ENCODE measurements at regions not wholly inside any gene's neighbourhood (a gene's known extent, or its start where the extent isn't known, plus 50 kb on each side); places are given as distances from the start of the nearest gene placed in this dataset.
A peak's percentile ranks its signal among the peaks of the same experiment; 100 is the strongest.

- DNase-seq: no peak
- ATAC-seq: peak; percentile 32
- intact Hi-C loops (cut with micrococcal nuclease): no loop called here
These were observed 145.0 kb downstream of the CCDC34 start for GRCh38 chr11:27217948-27218420.

- ATAC-seq (no peak), DNase-seq (no peak)
- intact Hi-C loops (cut with micrococcal nuclease): no loop called here
These were observed 145.5 kb downstream of the CCDC34 start for GRCh38 chr11:27217496-27217895.

GRCh38 chr11:27216270-27217149, 146.5 kb downstream of the CCDC34 start:
- intact Hi-C loops (cut with micrococcal nuclease): no loop called here
- DNase-seq (peak; percentile 87), ATAC-seq (peak; percentile 86)

GRCh38 chr11:27215471-27216269, 147.3 kb downstream of the CCDC34 start:
- intact Hi-C loops (cut with micrococcal nuclease): no loop called here
- ATAC-seq: peak; percentile 23
- DNase-seq: peak; percentile 48

GRCh38 chr11:27214713-27215112, 148.3 kb downstream of the CCDC34 start:
- intact Hi-C loops (cut with micrococcal nuclease): no loop called here
- DNase-seq: no peak
- ATAC-seq: no peak

- intact Hi-C loops (cut with micrococcal nuclease): no loop called here
- DNase-seq (no peak), ATAC-seq (peak; percentile 49)
These were observed 149.8 kb downstream of the CCDC34 start for GRCh38 chr11:27213232-27213660.

GRCh38 chr11:27212248-27212780, 150.7 kb downstream of the CCDC34 start:
- DNase-seq: no peak
- intact Hi-C loops (cut with micrococcal nuclease): no loop called here
- no peak for ATAC-seq

- ATAC-seq (peak; percentile 20), DNase-seq (peak; percentile 42)
- intact Hi-C loops (cut with micrococcal nuclease): no loop called here
These were observed 151.5 kb downstream of the CCDC34 start for GRCh38 chr11:27211370-27212127.

GRCh38 chr11:27210531-27210930, 152.5 kb downstream of the CCDC34 start:
- ATAC-seq: no peak
- DNase-seq: no peak
- intact Hi-C loops (cut with micrococcal nuclease): no loop called here

- DNase-seq (peak; percentile 53), ATAC-seq (peak; percentile 90)
- intact Hi-C loops (cut with micrococcal nuclease): no loop called here
These were observed 153.4 kb downstream of the CCDC34 start for GRCh38 chr11:27209562-27210005.

- intact Hi-C loops (cut with micrococcal nuclease): no loop called here
- DNase-seq (no peak), ATAC-seq (no peak)
These were observed 154.2 kb downstream of the CCDC34 start for GRCh38 chr11:27208846-27209245.

- intact Hi-C loops (cut with micrococcal nuclease): no loop called here
- no peak for DNase-seq
- no peak for ATAC-seq
These were observed 155.9 kb downstream of the CCDC34 start for GRCh38 chr11:27207025-27207650.

GRCh38 chr11:27205779-27206570, 157.0 kb downstream of the CCDC34 start:
- ATAC-seq: no peak
- intact Hi-C loops (cut with micrococcal nuclease): no loop called here

GRCh38 chr11:27205250-27205649, 157.8 kb downstream of the CCDC34 start:
- intact Hi-C loops (cut with micrococcal nuclease): no loop called here

More at GRCh38 chr11:27205779-27206570, 157.0 kb downstream of the CCDC34 start:
- DNase-seq: no peak

GRCh38 chr11:27204529-27204928, 158.5 kb downstream of the CCDC34 start:
- ATAC-seq (no peak), DNase-seq (no peak)
- intact Hi-C loops (cut with micrococcal nuclease): no loop called here

More at GRCh38 chr11:27205250-27205649, 157.8 kb downstream of the CCDC34 start:
- DNase-seq (no peak), ATAC-seq (peak; percentile 14)

- intact Hi-C loops (cut with micrococcal nuclease): no loop called here
- no peak for DNase-seq
- no peak for ATAC-seq
These were observed 159.9 kb downstream of the CCDC34 start for GRCh38 chr11:27203077-27203647.

Measured in left ventricle myocardium superior (tissue), 1 donor.